ENCODE measurements at regions not wholly inside any gene's neighbourhood (a gene's known extent, or its start where the extent isn't known, plus 50 kb on each side); places are given as distances from the start of the nearest gene placed in this dataset.
"Not testable (repeated sequence)": the region's sequence is repeated elsewhere in the genome, so short reads cannot be mapped to it uniquely, and the experiment has no call there.

DNA sequence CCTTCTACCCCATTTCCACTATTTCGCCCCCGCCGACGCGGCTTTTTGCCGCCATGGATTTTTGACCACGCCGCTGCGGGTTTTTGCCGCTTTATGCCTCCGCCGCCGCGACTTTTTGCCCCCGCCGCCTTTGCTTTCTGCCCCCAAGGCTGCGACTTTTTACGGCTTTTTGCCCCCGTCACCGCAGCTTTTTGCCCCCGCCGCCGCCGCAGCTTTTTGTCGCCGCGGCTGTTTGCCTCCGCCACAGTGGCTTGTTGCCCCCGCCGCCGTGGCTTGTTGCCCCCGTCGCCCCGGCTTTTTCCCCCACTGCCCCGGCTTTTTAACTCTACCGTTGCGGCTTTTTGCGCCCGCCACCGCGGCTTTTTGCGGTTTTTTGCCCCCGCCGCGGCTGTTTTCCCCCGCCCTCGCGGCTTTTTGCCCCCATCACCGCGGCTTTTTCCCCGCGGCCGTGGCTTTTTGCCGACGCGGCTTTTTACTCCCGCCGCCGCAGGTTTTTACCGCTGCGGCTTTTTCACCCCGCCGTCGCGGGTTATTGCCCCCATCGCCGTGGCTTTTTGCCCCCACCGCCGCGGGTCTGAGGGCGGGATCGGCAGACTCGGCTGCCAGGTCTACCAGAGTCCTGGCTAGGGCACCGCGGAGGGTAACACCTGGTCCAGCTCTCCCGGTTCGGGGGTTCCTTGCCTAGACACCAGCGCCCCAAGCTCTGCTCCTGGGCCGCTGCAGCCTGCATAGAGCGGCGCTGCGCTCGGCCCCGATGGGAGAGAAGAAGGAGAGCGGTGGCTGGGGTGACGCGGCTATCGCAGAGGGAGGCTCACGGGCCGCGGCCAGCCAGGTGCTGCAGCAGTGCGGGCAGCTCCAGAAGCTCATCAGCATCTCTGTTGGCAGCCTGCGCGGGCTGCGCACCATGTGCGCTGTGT lies 562.7 kb upstream of the WSB1 start:
- no peak for DNase-seq (ENCODE audit: low read depth)

GRCh38 chr17:26731926-26732325 lies 562.0 kb upstream of the WSB1 start:
- DNase-seq (ENCODE audit: low read depth), result not testable (repeated sequence)

DNA sequence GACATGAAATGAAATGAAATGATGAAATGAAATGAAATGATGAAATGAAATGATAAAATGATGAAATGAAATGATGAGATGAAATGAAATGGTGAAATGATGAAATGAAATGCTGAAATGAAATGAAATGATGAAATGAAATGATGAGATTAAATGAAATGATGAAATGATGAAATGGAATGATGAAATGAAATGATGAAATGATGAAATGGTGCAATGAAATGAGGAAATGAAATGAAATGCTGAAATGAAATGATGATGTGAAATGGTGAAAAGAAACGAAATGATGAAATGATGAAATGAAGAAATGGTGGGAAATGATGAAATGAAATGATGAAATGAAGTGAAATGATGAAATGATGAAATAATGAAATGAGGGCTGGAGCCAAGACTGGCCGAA lies 559.1 kb upstream of the WSB1 start:
- DNase-seq (ENCODE audit: low read depth), result not testable (repeated sequence)

DNA sequence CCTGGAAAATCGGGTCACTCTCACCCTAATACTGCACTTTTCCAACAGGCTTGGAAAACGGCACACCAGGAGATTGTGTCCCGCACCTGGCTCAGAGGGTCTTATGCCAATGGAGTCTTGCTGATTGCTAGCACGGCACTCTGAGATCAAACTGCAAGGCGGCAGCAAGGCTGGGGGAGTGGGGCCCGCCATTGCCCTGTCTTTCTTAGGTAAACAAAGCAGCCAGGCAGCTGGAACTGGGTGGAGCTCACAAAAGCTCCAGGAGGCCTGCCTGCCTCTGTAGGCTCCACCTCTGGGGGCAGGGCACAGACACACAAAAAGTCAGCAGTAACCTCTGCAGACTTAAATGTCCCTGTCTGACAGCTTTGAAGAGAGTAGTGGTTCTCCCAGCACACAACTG lies 557.9 kb upstream of the WSB1 start:
- DNase-seq (ENCODE audit: low read depth), result not testable (repeated sequence)

DNA sequence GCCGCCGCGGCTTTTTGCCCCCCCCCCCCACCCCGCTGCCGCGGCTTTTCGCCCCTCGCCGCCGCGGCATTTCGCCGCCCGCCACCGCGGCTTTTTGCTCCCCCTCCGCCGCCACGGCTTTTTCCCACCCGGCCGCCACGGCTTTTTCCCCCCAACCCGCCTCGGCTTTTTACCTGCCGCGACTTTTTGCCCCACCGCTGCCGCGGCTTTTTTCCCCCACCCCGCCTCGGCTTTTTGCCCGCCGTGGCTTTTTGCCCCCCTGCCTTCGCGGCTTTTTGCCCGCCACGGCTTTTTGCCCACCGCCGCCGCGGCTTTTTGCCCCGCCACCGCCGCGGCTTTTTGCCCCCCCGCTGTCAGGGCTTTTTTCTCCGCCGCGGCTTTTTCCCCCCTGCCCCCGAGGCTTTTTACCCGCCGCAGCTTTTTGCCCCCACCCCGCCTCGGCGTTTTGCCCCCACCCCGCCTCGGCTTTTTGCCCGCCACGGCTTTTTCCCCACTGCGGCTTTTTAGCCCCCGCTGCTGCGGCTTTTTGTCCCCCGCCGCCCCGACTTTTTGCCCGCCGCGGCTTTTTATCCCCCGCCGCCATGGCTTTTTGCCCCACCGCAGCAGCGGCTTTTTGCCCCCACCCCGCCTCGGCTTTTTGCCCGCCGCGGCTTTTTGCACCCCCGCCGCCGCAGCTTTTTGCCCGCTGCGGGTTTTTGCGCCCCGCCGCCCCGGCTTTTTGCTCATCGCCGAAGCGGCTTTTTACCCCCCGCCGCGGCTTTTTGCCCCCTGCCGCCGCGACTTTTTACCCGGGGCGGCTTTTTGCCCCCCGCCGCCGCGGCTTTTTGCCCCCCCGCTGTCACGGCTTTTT lies 527.8 kb upstream of the WSB1 start:
- no peak for DNase-seq (ENCODE audit: low read depth)

DNA sequence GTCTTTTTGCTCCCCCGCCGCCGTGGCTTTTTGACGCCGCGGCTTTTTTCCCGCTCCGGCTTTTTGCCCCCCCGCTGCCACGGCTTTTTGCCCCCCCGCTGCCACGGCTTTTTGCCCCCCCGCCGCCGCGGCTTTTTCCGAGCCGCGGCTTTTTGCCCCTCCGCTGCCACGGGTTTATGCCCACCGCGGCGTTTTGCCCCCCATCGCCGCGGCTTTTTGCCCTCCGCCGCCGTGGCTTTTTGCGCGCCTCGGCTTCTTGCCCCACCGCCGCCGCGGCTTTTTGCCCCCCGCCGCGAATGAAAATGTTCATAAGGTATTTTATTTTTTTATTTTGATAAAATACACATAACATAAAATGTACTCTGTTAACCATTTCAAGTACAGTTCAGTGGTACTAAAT lies 527.2 kb upstream of the WSB1 start:
- DNase-seq (ENCODE audit: low read depth), result no peak

- no peak for DNase-seq (ENCODE audit: low read depth)
Measured at GRCh38 chr17:26773189-26774188, 520.4 kb upstream of the WSB1 start.

- no peak for DNase-seq (ENCODE audit: low read depth)
Measured at GRCh38 chr17:26774291-26775218, 519.4 kb upstream of the WSB1 start.

GRCh38 chr17:26775219-26775822 lies 518.6 kb upstream of the WSB1 start:
- DNase-seq (ENCODE audit: low read depth), result no peak

DNA sequence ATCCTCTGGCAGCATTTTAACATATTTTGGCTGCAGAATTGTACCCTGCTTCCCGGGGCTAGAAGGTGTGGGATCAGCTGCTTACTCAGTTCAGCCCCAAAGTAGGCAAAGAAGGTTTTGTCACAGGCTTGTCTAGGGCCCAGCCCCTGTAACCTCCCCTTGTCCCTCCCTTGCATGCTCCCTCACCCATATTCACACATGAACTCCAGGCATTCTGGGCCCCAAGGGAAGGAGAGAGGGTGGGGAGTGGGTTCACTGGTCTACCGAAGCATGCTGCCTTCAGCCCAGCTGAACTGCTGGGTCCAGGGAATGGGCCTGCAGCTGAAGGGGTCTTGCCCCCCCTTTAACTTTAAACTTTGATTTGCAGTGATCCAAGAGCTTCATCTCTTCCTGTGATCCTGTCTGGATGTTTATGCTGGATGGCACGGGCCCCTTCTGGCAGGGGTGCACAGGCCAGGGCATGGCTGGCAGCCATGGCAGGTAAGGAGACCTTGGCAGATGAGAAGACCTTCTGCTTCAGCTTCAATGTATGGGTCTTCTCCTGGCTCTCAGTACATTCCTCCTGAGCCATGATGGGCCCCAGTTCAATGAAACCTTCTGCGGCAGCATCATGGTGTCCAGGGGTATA lies 513.6 kb upstream of the WSB1 start:
- DNase-seq (ENCODE audit: low read depth), result not testable (repeated sequence)

GRCh38 chr17:26782153-26782552 lies 511.8 kb upstream of the WSB1 start:
- no peak for DNase-seq (ENCODE audit: low read depth)

- DNase-seq (ENCODE audit: low read depth), result no peak
Measured at GRCh38 chr17:26792486-26792885, 501.4 kb upstream of the WSB1 start.

GRCh38 chr17:26807024-26807423 lies 486.9 kb upstream of the WSB1 start:
- no peak for DNase-seq (ENCODE audit: low read depth)

GRCh38 chr17:26809033-26809432 lies 484.9 kb upstream of the WSB1 start:
- DNase-seq (ENCODE audit: low read depth), result no peak

DNA sequence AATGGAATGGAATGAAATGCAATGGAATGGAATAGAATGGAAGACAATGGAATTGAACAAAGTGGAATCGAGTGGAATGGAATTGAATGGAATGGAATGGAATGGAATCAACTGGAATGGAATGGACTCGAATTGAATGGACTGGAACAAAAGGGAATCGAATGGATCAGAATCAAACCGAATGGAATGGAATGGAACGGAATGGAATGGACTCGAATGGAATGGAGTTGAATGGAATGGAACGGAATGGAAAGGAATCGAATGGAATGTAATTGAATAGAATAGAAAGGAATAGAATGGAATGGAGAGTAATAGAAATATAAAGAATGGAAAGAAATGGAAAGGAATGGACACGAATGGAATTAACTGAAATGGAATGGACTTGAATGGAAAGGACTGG lies 475.2 kb upstream of the WSB1 start:
- peak; percentile 5 for DNase-seq (ENCODE audit: low read depth)

All from forelimb muscle (tissue), 1 donor.